MCF 10A (cell line): ENCODE measurements at regions not wholly inside any gene's neighbourhood (a gene's known extent, or its start where the extent isn't known, plus 50 kb on each side); places are given as distances from the start of the nearest gene placed in this dataset.

Experiments
- BruUV-seq: library from RNA; stranded (reverse); fragments of 400-500 nt; replicated peaks from 2 replicates; lab custom pipeline; 2021; lab: Mats Ljungman, UMichigan
- CTCF ChIA-PET: fragments of 300-600 bp; sonication (Branson Sonifier 250); formaldehyde crosslinking; extraction: SDS; loops from one replicate; lab custom pipeline; 2021; ENCODE audit warnings: antibody characterized with exemption, inconsistent platforms; lab: Yijun Ruan, JAX
- POLR2A ChIA-PET: fragments of 300-600, 350-650 bp; sonication (Branson Sonifier 250); formaldehyde crosslinking; extraction: SDS; loops from one replicate; lab custom pipeline; 2020; ENCODE audit warnings: antibody characterized with exemption, inconsistent platforms; lab: Yijun Ruan, JAX
- DNase-seq: peaks from one replicate; pipeline ENCODE4 v3.0.0-alpha.2; 2018; ENCODE audit not compliant: unreplicated experiment
- H3K27ac Mint-ChIP-seq: one replicate; pipeline ENCODE4 v1.8.0; 2022; ENCODE audit warnings: mild to moderate bottlenecking, low read depth, mixed read lengths; ENCODE audit not compliant: unreplicated experiment
- H3K27me3 Mint-ChIP-seq: one replicate; pipeline ENCODE4 v1.8.0; 2022; ENCODE audit warnings: mixed read lengths; ENCODE audit not compliant: insufficient read depth, unreplicated experiment
- H3K36me3 Mint-ChIP-seq: one replicate; pipeline ENCODE4 v1.8.0; 2022; ENCODE audit warnings: mild to moderate bottlenecking, moderate library complexity, mixed read lengths; ENCODE audit not compliant: insufficient read depth, unreplicated experiment
- H3K4me1 Mint-ChIP-seq: one replicate; pipeline ENCODE4 v1.8.0; 2022; ENCODE audit warnings: mixed read lengths; ENCODE audit not compliant: insufficient read depth, unreplicated experiment
- H3K4me3 Mint-ChIP-seq: one replicate; pipeline ENCODE4 v1.8.0; 2022; ENCODE audit warnings: mild to moderate bottlenecking, moderate library complexity, mixed read lengths; ENCODE audit not compliant: unreplicated experiment
- H3K9me3 Mint-ChIP-seq: one replicate; pipeline ENCODE4 v1.8.0; 2022; ENCODE audit warnings: mixed read lengths; ENCODE audit not compliant: unreplicated experiment
- intact Hi-C: fragments of 100-400 bp; cut with micrococcal nuclease; formaldehyde crosslinking; loops from 2 replicates; pipeline ENCODE4 v1.14.1; 2022
- TF ChIP-seq, protein P1 (sequence below): fragments of 200-600 bp; IDR thresholded peaks from one replicate; pipeline ENCODE4 v1.8.0; 2022; ENCODE audit warnings: antibody characterized with exemption, mild to moderate bottlenecking; ENCODE audit not compliant: unreplicated experiment

DNA sequence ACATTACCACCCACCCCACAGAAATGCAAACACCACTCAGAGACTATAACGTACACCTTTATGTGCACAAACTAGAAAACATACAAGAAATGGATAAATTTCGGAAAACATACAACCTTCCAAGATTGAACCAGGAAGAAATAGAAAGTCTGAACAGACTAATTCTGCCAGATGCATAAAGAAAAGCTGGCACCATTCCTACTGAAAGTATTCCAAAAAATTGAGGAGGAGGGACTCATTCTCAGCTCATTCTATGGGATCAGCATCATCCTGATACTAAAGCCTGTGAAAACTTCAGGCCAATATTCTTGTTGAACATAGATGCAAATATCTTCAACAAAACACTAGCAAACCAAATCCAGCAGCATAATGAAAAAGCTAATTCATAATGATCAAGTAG, 115.1 kb upstream of the CD180 start:
- Mint-ChIP-seq H3K36me3 (no peaks in the 10 kb centered on the region), H3K4me3 (no peak overlapping the region), H3K27me3 (no peaks in the 10 kb centered on the region), H3K27ac (no peak overlapping the region), H3K4me1 (peaks cover 20% of the 10 kb centered on the region), H3K9me3 (no peaks in the 10 kb centered on the region)
- ChIA-PET POLR2A (interaction anchor here (0.5 to 1.4 kb wide), 2 partner anchors 10 to 68 kb away, joined by 3 to 6 read pairs; no protein-coding TSS in a partner anchor), CTCF (interaction anchor here (0.6 kb wide), 2 partner anchors 8 to 905 kb away, joined by 3 read pairs; no protein-coding TSS in a partner anchor)
- no peak for DNase-seq
- TF ChIP-seq, protein P1, sequence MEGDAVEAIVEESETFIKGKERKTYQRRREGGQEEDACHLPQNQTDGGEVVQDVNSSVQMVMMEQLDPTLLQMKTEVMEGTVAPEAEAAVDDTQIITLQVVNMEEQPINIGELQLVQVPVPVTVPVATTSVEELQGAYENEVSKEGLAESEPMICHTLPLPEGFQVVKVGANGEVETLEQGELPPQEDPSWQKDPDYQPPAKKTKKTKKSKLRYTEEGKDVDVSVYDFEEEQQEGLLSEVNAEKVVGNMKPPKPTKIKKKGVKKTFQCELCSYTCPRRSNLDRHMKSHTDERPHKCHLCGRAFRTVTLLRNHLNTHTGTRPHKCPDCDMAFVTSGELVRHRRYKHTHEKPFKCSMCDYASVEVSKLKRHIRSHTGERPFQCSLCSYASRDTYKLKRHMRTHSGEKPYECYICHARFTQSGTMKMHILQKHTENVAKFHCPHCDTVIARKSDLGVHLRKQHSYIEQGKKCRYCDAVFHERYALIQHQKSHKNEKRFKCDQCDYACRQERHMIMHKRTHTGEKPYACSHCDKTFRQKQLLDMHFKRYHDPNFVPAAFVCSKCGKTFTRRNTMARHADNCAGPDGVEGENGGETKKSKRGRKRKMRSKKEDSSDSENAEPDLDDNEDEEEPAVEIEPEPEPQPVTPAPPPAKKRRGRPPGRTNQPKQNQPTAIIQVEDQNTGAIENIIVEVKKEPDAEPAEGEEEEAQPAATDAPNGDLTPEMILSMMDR, result no peak
- no TSS peak for BruUV-seq
- intact Hi-C loops, result no loop called here

DNA sequence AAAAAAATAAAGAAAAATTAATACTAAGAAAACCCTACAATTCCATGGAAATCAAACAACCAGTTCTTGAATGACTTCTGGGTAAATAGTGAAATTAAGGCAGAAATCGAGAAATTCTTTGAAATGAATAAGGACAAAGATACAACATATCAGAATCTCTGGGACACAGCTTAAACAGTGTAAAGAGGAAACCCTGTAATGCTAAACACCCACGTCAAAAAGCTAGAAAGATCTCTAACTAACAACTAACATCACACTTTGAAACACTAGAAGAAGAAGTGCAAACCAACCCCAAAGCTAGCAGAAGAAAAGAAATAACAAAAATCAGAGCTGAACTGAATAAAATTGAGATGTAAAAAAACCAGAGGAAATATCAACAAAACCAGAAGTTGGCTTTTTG, 114.6 kb upstream of the CD180 start:
- no TSS peak for BruUV-seq
- no peaks in the 10 kb centered on the region for H3K36me3 Mint-ChIP-seq
- POLR2A ChIA-PET, result interaction anchor here (1.4 kb wide), 1 partner anchor 9 kb away, joined by 6 read pairs; no protein-coding TSS in a partner anchor
- H3K4me1 Mint-ChIP-seq, result peaks cover 25% of the 10 kb centered on the region
- TF ChIP-seq, protein P1, result no peak
- no peaks in the 10 kb centered on the region for H3K9me3 Mint-ChIP-seq
- H3K4me3 Mint-ChIP-seq, result no peak overlapping the region
- no peak for DNase-seq
- no peaks in the 10 kb centered on the region for H3K27me3 Mint-ChIP-seq
- CTCF ChIA-PET, result no interaction called here
- intact Hi-C loops, result no loop called here
- no peak overlapping the region for H3K27ac Mint-ChIP-seq

DNA sequence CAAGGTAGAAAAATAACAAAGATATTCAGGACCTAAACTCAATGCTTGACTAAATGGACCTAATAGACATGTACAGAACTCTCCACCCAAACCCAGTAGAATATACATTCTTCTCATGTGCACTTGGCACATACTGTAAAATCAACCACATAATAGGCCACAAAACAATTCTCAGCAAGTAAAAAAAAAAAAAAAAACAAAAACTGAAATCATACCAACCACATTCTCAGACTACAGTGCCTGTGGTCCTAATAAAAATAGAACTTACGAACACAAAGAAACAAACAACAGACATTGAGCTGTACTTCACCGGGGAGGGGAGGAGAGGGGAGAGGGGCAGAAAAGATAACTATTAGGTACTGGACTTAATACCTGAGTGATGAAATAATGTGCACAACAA, 114.1 kb upstream of the CD180 start:
- TF ChIP-seq, protein P1, result no peak
- Mint-ChIP-seq H3K27me3 (no peaks in the 10 kb centered on the region), H3K4me3 (no peak overlapping the region), H3K9me3 (no peaks in the 10 kb centered on the region), H3K27ac (no peak overlapping the region), H3K36me3 (no peaks in the 10 kb centered on the region), H3K4me1 (peaks cover 26% of the 10 kb centered on the region)
- no TSS peak for BruUV-seq
- DNase-seq, result no peak
- CTCF ChIA-PET, result no interaction called here
- POLR2A ChIA-PET, result interaction anchor here (1.4 kb wide), 1 partner anchor 9 kb away, joined by 6 read pairs; no protein-coding TSS in a partner anchor
- intact Hi-C loops, result no loop called here

DNA sequence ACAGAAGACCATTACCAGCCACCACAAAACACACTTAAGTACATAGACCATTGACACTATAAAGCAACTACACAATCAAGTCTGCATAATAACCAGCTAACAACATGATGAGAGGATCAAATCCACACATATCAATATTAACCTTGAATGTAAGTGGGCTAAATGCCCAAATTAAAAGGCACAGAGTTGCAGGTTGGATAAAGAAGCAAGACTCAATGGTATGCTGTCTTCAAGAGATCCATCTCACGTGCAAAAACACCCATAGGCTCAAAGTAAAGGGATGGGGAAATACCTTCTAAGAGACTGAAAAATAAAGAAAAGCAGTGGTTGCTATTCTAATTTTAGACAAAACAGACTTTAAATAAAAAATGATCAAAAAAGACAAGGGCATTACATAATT, 113.6 kb upstream of the CD180 start:
- POLR2A ChIA-PET, result no interaction called here

More for the DNA sequence above, 113.6 kb upstream of the CD180 start:
- DNase-seq, result no peak
- no peak overlapping the region for H3K27ac Mint-ChIP-seq
- H3K4me1 Mint-ChIP-seq, result peaks cover 26% of the 10 kb centered on the region
- CTCF ChIA-PET, result no interaction called here
- H3K27me3 Mint-ChIP-seq, result no peaks in the 10 kb centered on the region
- no peak overlapping the region for H3K4me3 Mint-ChIP-seq
- no peaks in the 10 kb centered on the region for H3K9me3 Mint-ChIP-seq
- H3K36me3 Mint-ChIP-seq, result no peaks in the 10 kb centered on the region
- BruUV-seq, result no TSS peak
- TF ChIP-seq, protein P1, result no peak
- intact Hi-C loops, result no loop called here
